ENCODE measurements at regions not wholly inside any gene's neighbourhood (a gene's known extent, or its start where the extent isn't known, plus 50 kb on each side); places are given as distances from the start of the nearest gene placed in this dataset.

GRCh38 chr21:43352154-43352537 lies 74.8 kb downstream of the SIK1 start:
- TF ChIP-seq GATA3 (IDR thresholded peaks at IDR 0.05; ENCODE audit: low read depth, low read length), result no peak
- TF ChIP-seq GATA2 (IDR thresholded peaks at IDR 0.05; ENCODE audit: low read depth, low read length), result no peak
